H9 (cell line): ENCODE measurements at regions not wholly inside any gene's neighbourhood (a gene's known extent, or its start where the extent isn't known, plus 50 kb on each side); places are given as distances from the start of the nearest gene placed in this dataset.

Experiments
- DNase-seq: peaks from one replicate; pipeline ENCODE4 v3.0.0-alpha.2; 2017
- H2AFZ ChIP-seq: one replicate; pipeline ENCODE4 v1.6.1; 2013; ENCODE audit warnings: mild to moderate bottlenecking, low read length, control low read depth, moderate library complexity
- H2AK5ac ChIP-seq: 2 replicates; pipeline ENCODE4 v1.6.1; 2013; ENCODE audit warnings: low read length, control low read depth, mixed read lengths; ENCODE audit not compliant: insufficient read length
- H2BK120ac ChIP-seq: one replicate; pipeline ENCODE4 v1.6.1; 2013; ENCODE audit warnings: low read depth, mild to moderate bottlenecking, low read length, control low read depth, inconsistent platforms; ENCODE audit not compliant: poor library complexity, severe bottlenecking
- H2BK12ac ChIP-seq: 2 replicates; pipeline ENCODE4 v1.6.1; 2013; ENCODE audit warnings: low read length, control low read depth, mixed read lengths, low read depth; ENCODE audit not compliant: insufficient read length
- H2BK15ac ChIP-seq: 2 replicates; pipeline ENCODE4 v1.6.1; 2013; ENCODE audit warnings: low read depth, low read length, control low read depth
- H2BK20ac ChIP-seq: one replicate; pipeline ENCODE4 v1.6.1; 2013; ENCODE audit warnings: low read depth, mild to moderate bottlenecking, low read length, control low read depth, inconsistent platforms; ENCODE audit not compliant: poor library complexity, severe bottlenecking
- H2BK5ac ChIP-seq: 2 replicates; pipeline ENCODE4 v1.6.1; 2013; ENCODE audit warnings: low read length, control low read depth, mixed read lengths; ENCODE audit not compliant: insufficient read length
- H3K14ac ChIP-seq: 2 replicates; pipeline ENCODE4 v1.6.1; 2013; ENCODE audit warnings: low read length, control low read depth; ENCODE audit not compliant: insufficient read depth
- H3K18ac ChIP-seq: 2 replicates; pipeline ENCODE4 v1.6.1; 2013; ENCODE audit warnings: low read depth, mild to moderate bottlenecking, mixed read lengths, low read length, control low read depth; ENCODE audit not compliant: insufficient read length
- H3K23ac ChIP-seq: 2 replicates; pipeline ENCODE4 v1.6.1; 2013; ENCODE audit warnings: low read length, control low read depth, mixed read lengths, low read depth; ENCODE audit not compliant: insufficient read length
- H3K23me2 ChIP-seq: 2 replicates; pipeline ENCODE4 v1.6.1; 2013; ENCODE audit warnings: low read depth, mild to moderate bottlenecking, mixed read lengths, low read length, control low read depth; ENCODE audit not compliant: insufficient read length, poor library complexity, severe bottlenecking
- H3K27ac ChIP-seq: 2 replicates; pipeline ENCODE4 v1.5.1; 2013; ENCODE audit warnings: low read length, control low read depth, mixed read lengths, low read depth; ENCODE audit not compliant: insufficient read length
- H3K27me3 ChIP-seq: 2 replicates; pipeline ENCODE4 v1.6.1; 2013; ENCODE audit warnings: low read length, control low read depth, inconsistent platforms; ENCODE audit not compliant: insufficient read depth
- H3K4ac ChIP-seq: 2 replicates; pipeline ENCODE4 v1.6.1; 2013; ENCODE audit warnings: low read depth, mild to moderate bottlenecking, control low read depth, inconsistent platforms, low read length, moderate library complexity
- H3K4me1 ChIP-seq: 2 replicates; pipeline ENCODE4 v1.6.1; 2013; ENCODE audit warnings: low read length, control low read depth, inconsistent platforms; ENCODE audit not compliant: insufficient read depth
- H3K4me2 ChIP-seq: 2 replicates; pipeline ENCODE4 v1.6.1; 2013; ENCODE audit warnings: low read length, control low read depth, mixed read lengths; ENCODE audit not compliant: insufficient read length, insufficient read depth
- H3K56ac ChIP-seq: 2 replicates; pipeline ENCODE4 v1.6.1; 2013; ENCODE audit warnings: low read depth, mild to moderate bottlenecking, mixed read lengths, low read length, control low read depth; ENCODE audit not compliant: insufficient read length
- H3K79me1 ChIP-seq: 2 replicates; pipeline ENCODE4 v1.6.1; 2013; ENCODE audit warnings: low read depth, mild to moderate bottlenecking, moderate library complexity, low read length, control low read depth, inconsistent platforms; ENCODE audit not compliant: insufficient read depth, poor library complexity, severe bottlenecking
- H3K79me2 ChIP-seq: 2 replicates; pipeline ENCODE4 v1.6.1; 2013; ENCODE audit warnings: low read length, control low read depth, inconsistent platforms; ENCODE audit not compliant: insufficient read depth
- H3K9ac ChIP-seq: 2 replicates; pipeline ENCODE4 v1.6.1; 2013; ENCODE audit warnings: low read length, control low read depth, mixed read lengths; ENCODE audit not compliant: insufficient read length; ENCODE audit errors: extremely low read depth
- H3K9me3 ChIP-seq: one replicate; pipeline ENCODE4 v1.6.1; 2013; ENCODE audit warnings: low read depth, low read length, inconsistent platforms; ENCODE audit not compliant: control insufficient read depth
- H3T11ph ChIP-seq: one replicate; pipeline ENCODE4 v1.6.1; 2013; ENCODE audit warnings: mild to moderate bottlenecking, low read length, control low read depth, inconsistent platforms
- H4K20me1 ChIP-seq: one replicate; pipeline ENCODE4 v1.6.1; 2013; ENCODE audit not compliant: control insufficient read depth, insufficient read length, insufficient read depth
- H4K5ac ChIP-seq: 2 replicates; pipeline ENCODE4 v1.6.1; 2013; ENCODE audit warnings: low read depth, mild to moderate bottlenecking, mixed read lengths, low read length, control low read depth; ENCODE audit not compliant: insufficient read length
- H4K8ac ChIP-seq: replicated peaks from 2 replicates; pipeline ENCODE4 v1.6.1; 2013; ENCODE audit warnings: low read length, control low read depth, mixed read lengths, low read depth; ENCODE audit not compliant: insufficient read length
- H4K91ac ChIP-seq: 2 replicates; pipeline ENCODE4 v1.6.1; 2013; ENCODE audit warnings: low read depth, mild to moderate bottlenecking, moderate library complexity, mixed read lengths, low read length, control low read depth; ENCODE audit not compliant: insufficient read length
- H3K27ac Mint-ChIP-seq, 3 experiments: 2 replicates in 2 of 3; 3 replicates in 1 of 3; pipeline ENCODE4 v1.8.0; 2020 to 2021; ENCODE audit warnings: mixed read lengths in 3 of 3, mild to moderate bottlenecking in 1 of 3, moderate library complexity in 1 of 3
- H3K27me3 Mint-ChIP-seq: 2 replicates; pipeline ENCODE4 v1.8.0; 2021; ENCODE audit warnings: low read depth, mild to moderate bottlenecking, moderate library complexity, mixed read lengths
- H3K36me3 Mint-ChIP-seq, 3 experiments: 2 replicates in 2 of 3; 3 replicates in 1 of 3; pipeline ENCODE4 v1.8.0; 2020 to 2021; ENCODE audit warnings: low read depth in 3 of 3, mixed read lengths in 3 of 3; ENCODE audit not compliant: insufficient read depth in 1 of 3
- H3K4me1 Mint-ChIP-seq, 2 experiments: 2 replicates each; pipeline ENCODE4 v1.8.0; 2020; ENCODE audit warnings: mixed read lengths in 2 of 2
- H3K4me3 Mint-ChIP-seq, 2 experiments: 2 replicates in 1 of 2; 3 replicates in 1 of 2; pipeline ENCODE4 v1.8.0; 2020 to 2021; ENCODE audit warnings: mild to moderate bottlenecking in 2 of 2, mixed read lengths in 2 of 2, moderate library complexity in 1 of 2
- H3K9me3 Mint-ChIP-seq, 2 experiments: 2 replicates in 1 of 2; 3 replicates in 1 of 2; pipeline ENCODE4 v1.8.0; 2020; ENCODE audit warnings: mild to moderate bottlenecking in 2 of 2, mixed read lengths in 2 of 2, moderate library complexity in 1 of 2
- WGBS: extraction: QIAGEN DNeasy Blood & Tissue Kit; methylation state at CpG from one replicate; pipeline ENCODE4 v1.1.7; 2013; ENCODE audit warnings: missing lambda C conversion rate, low lambda C conversion rate, mixed read lengths; ENCODE audit not compliant: insufficient read length; ENCODE audit errors: extremely low coverage; 5-methylcytosine and 5-hydroxymethylcytosine counted together
- TF ChIP-seq, protein P1 (sequence below): fragments of 200-600 bp; sonication (generic); conservative IDR thresholded peaks from 3 replicates; pipeline ENCODE4 v1.8.0; 2021; ENCODE audit warnings: antibody characterized with exemption, mild to moderate bottlenecking

DNA sequence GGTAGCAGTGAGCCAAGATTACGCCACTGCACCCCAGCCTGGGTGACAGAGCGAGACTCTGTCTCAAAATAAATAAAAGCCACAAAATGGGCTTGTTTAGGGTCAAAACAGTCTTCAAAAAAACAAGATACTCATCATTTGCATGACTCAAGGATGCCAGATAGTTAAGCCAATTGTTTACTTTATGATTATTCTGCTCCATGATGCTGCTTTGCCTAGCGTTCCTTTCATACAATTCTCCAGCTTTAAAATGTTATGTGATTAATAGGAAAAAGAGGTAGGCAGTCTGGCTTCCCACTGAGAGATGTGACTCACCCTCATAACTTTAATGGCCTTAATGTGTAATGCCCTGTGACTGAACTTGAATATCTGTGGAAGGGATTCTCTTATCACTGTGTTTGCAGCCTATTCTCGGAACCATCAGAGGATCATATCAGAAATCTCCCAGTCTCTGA, 364.6 kb upstream of the TRPC7 start:
- no peak overlapping the region for H3K4me2 ChIP-seq
- no CpG with 5 or more reads among the region's 4 CpGs for WGBS
- Mint-ChIP-seq H3K9me3 (peaks cover 0 to 5% of the 10 kb centered on the region in 2 experiments; a peak in 3 of 5 replicates), H3K4me1 (no peaks in the 10 kb centered on the region), H3K27ac (no peak overlapping the region), H3K36me3 (peaks cover 0 to 2% (median 0%) of the 10 kb centered on the region in 3 experiments; a peak in 2 of 7 replicates), H3K27me3 (no peaks in the 10 kb centered on the region), H3K4me3 (no peak overlapping the region)
- no peak overlapping the region for H4K8ac ChIP-seq
- H3K18ac ChIP-seq, result no peak overlapping the region
- H4K20me1 ChIP-seq, result no peaks in the 10 kb centered on the region
- no peaks in the 10 kb centered on the region for H3K4me1 ChIP-seq
- H3K79me1 ChIP-seq, result no peaks in the 10 kb centered on the region
- H3K4ac ChIP-seq, result no peak overlapping the region
- no peaks in the 10 kb centered on the region for H3K9me3 ChIP-seq
- H2BK15ac ChIP-seq, result no peak overlapping the region
- TF ChIP-seq, protein P1, sequence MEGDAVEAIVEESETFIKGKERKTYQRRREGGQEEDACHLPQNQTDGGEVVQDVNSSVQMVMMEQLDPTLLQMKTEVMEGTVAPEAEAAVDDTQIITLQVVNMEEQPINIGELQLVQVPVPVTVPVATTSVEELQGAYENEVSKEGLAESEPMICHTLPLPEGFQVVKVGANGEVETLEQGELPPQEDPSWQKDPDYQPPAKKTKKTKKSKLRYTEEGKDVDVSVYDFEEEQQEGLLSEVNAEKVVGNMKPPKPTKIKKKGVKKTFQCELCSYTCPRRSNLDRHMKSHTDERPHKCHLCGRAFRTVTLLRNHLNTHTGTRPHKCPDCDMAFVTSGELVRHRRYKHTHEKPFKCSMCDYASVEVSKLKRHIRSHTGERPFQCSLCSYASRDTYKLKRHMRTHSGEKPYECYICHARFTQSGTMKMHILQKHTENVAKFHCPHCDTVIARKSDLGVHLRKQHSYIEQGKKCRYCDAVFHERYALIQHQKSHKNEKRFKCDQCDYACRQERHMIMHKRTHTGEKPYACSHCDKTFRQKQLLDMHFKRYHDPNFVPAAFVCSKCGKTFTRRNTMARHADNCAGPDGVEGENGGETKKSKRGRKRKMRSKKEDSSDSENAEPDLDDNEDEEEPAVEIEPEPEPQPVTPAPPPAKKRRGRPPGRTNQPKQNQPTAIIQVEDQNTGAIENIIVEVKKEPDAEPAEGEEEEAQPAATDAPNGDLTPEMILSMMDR, result no peak
- no peak overlapping the region for H3K14ac ChIP-seq
- no peak overlapping the region for H2BK120ac ChIP-seq
- H3K27ac ChIP-seq, result no peak overlapping the region
- H3K23me2 ChIP-seq, result no peaks in the 10 kb centered on the region
- no peak overlapping the region for H2BK20ac ChIP-seq
- DNase-seq, result no peak
- H3K27me3 ChIP-seq, result no peaks in the 10 kb centered on the region
- H3K56ac ChIP-seq, result no peak overlapping the region
- no peak overlapping the region for H2BK5ac ChIP-seq
- H3K79me2 ChIP-seq, result no peaks in the 10 kb centered on the region
- H2AFZ ChIP-seq, result no peak overlapping the region
- no peak overlapping the region for H3K9ac ChIP-seq
- no peak overlapping the region for H3T11ph ChIP-seq
- H2BK12ac ChIP-seq, result no peak overlapping the region
- H4K5ac ChIP-seq, result no peak overlapping the region
- H4K91ac ChIP-seq, result no peak overlapping the region
- no peak overlapping the region for H3K23ac ChIP-seq
- no peak overlapping the region for H2AK5ac ChIP-seq
